ENCODE measurements at regions not wholly inside any gene's neighbourhood (a gene's known extent, or its start where the extent isn't known, plus 50 kb on each side); places are given as distances from the start of the nearest gene placed in this dataset.

- TF ChIP-seq FOSL1 (IDR thresholded peaks at IDR 0.05; ENCODE audit: insufficient read depth, low read depth, low read length), result no peak
- TF ChIP-seq CTCF (IDR thresholded peaks at IDR 0.05; ENCODE audit: control extremely low read depth in 1 of 3, insufficient read depth in 1 of 3, low read depth in 1 of 3, low read length in 3 of 3), result no peak
- no peak for TF ChIP-seq EP300 (IDR thresholded peaks at IDR 0.05; ENCODE audit: borderline replicate concordance in 1 of 2, low read depth in 2 of 2, low read length in 2 of 2)
- TF ChIP-seq, protein P1, sequence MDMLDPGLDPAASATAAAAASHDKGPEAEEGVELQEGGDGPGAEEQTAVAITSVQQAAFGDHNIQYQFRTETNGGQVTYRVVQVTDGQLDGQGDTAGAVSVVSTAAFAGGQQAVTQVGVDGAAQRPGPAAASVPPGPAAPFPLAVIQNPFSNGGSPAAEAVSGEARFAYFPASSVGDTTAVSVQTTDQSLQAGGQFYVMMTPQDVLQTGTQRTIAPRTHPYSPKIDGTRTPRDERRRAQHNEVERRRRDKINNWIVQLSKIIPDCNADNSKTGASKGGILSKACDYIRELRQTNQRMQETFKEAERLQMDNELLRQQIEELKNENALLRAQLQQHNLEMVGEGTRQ (IDR thresholded peaks at IDR 0.05; ENCODE audit: low read length), result no peak
- TF ChIP-seq GABPA (IDR thresholded peaks at IDR 0.05; ENCODE audit: borderline replicate concordance, insufficient read depth, low read length), result no peak
These were observed 393.9 kb upstream of the MCTP2 start for GRCh38 chr15:93837450-93837849.

All from H1 (cell line).